ENCODE measurements at regions not wholly inside any gene's neighbourhood (a gene's known extent, or its start where the extent isn't known, plus 50 kb on each side); places are given as distances from the start of the nearest gene placed in this dataset.

GRCh38 chr2:12284037-12284436 is 432.7 kb upstream of the TRIB2 start:
- no peaks in the 10 kb centered on the region for H3K27me3 ChIP-seq (ENCODE audit: control insufficient read depth, insufficient read depth, low read length)
- no peaks in the 10 kb centered on the region for H3K27me3 Mint-ChIP-seq
- H3K36me3 ChIP-seq (ENCODE audit: control insufficient read depth, insufficient read depth, low read length): no peaks in the 10 kb centered on the region
- peaks cover 2 to 16% (median 12%) of the 10 kb centered on the region in 4 donors for H3K4me1 Mint-ChIP-seq
- DNase-seq (no peak), ATAC-seq (ENCODE audit: low read depth in 2 of 2) (no peak)
- H3K4me3 ChIP-seq (ENCODE audit: low read depth, low read length): no peak overlapping the region
- H3K9me3 Mint-ChIP-seq: no peaks in the 10 kb centered on the region
- no peak overlapping the region for H3K27ac ChIP-seq (ENCODE audit: insufficient read depth, low read length, poor library complexity, severe bottlenecking)
- no peaks in the 10 kb centered on the region for H3K9me3 ChIP-seq (ENCODE audit: control insufficient read depth in 2 of 2, low read length in 2 of 2)
- H3K4me1 ChIP-seq (ENCODE audit: control insufficient read depth, insufficient read depth, low read length, poor library complexity, severe bottlenecking): no peaks in the 10 kb centered on the region
- no peaks in the 10 kb centered on the region for H3K36me3 Mint-ChIP-seq
- no peak overlapping the region for H3K27ac Mint-ChIP-seq
- H3K4me3 Mint-ChIP-seq: no peak overlapping the region

GRCh38 chr2:12284487-12284886 is 432.2 kb upstream of the TRIB2 start:
- no peaks in the 10 kb centered on the region for H3K4me1 ChIP-seq (ENCODE audit: control insufficient read depth, insufficient read depth, low read length, poor library complexity, severe bottlenecking)
- H3K36me3 Mint-ChIP-seq: no peaks in the 10 kb centered on the region
- no peak overlapping the region for H3K27ac ChIP-seq (ENCODE audit: insufficient read depth, low read length, poor library complexity, severe bottlenecking)
- H3K36me3 ChIP-seq (ENCODE audit: control insufficient read depth, insufficient read depth, low read length): no peaks in the 10 kb centered on the region
- DNase-seq (no peak), ATAC-seq (ENCODE audit: low read depth in 2 of 2) (no peak)
- H3K27me3 ChIP-seq (ENCODE audit: control insufficient read depth, insufficient read depth, low read length): no peaks in the 10 kb centered on the region
- no peak overlapping the region for H3K27ac Mint-ChIP-seq
- peaks cover 2 to 16% (median 12%) of the 10 kb centered on the region in 4 donors for H3K4me1 Mint-ChIP-seq
- no peaks in the 10 kb centered on the region for H3K9me3 ChIP-seq (ENCODE audit: control insufficient read depth in 2 of 2, low read length in 2 of 2)
- H3K9me3 Mint-ChIP-seq: no peaks in the 10 kb centered on the region
- H3K4me3 ChIP-seq (ENCODE audit: low read depth, low read length): no peak overlapping the region
- H3K27me3 Mint-ChIP-seq: no peaks in the 10 kb centered on the region
- no peak overlapping the region for H3K4me3 Mint-ChIP-seq

GRCh38 chr2:12286347-12286746 is 430.4 kb upstream of the TRIB2 start:
- H3K9me3 Mint-ChIP-seq: no peaks in the 10 kb centered on the region
- no peak overlapping the region for H3K4me3 Mint-ChIP-seq
- ATAC-seq (ENCODE audit: low read depth in 2 of 2) (no peak), DNase-seq (no peak)
- H3K27ac Mint-ChIP-seq: no peak overlapping the region
- Histone ChIP-seq H3K9me3 (ENCODE audit: control insufficient read depth in 2 of 2, low read length in 2 of 2) (no peaks in the 10 kb centered on the region), H3K4me1 (ENCODE audit: control insufficient read depth, insufficient read depth, low read length, poor library complexity, severe bottlenecking) (no peaks in the 10 kb centered on the region), H3K36me3 (ENCODE audit: control insufficient read depth, insufficient read depth, low read length) (no peaks in the 10 kb centered on the region), H3K27ac (ENCODE audit: insufficient read depth, low read length, poor library complexity, severe bottlenecking) (no peak overlapping the region), H3K4me3 (ENCODE audit: low read depth, low read length) (no peak overlapping the region), H3K27me3 (ENCODE audit: control insufficient read depth, insufficient read depth, low read length) (no peaks in the 10 kb centered on the region)
- no peaks in the 10 kb centered on the region for H3K36me3 Mint-ChIP-seq
- H3K4me1 Mint-ChIP-seq: peaks cover 2 to 14% (median 11%) of the 10 kb centered on the region in 4 donors
- no peaks in the 10 kb centered on the region for H3K27me3 Mint-ChIP-seq

- no peak overlapping the region for H3K4me3 ChIP-seq (ENCODE audit: low read depth, low read length)
- no peak for ATAC-seq (ENCODE audit: low read depth in 2 of 2)
- DNase-seq: no peak
These were observed 429.4 kb upstream of the TRIB2 start for GRCh38 chr2:12287220-12287751.

GRCh38 chr2:12288048-12288447 is 428.7 kb upstream of the TRIB2 start:
- DNase-seq (no peak), ATAC-seq (ENCODE audit: low read depth in 2 of 2) (no peak)
- Mint-ChIP-seq H3K4me1 (peaks cover 2 to 15% (median 12%) of the 10 kb centered on the region in 4 donors), H3K36me3 (no peaks in the 10 kb centered on the region), H3K27ac (no peak overlapping the region), H3K27me3 (no peaks in the 10 kb centered on the region), H3K4me3 (no peak overlapping the region), H3K9me3 (peaks cover 0 to 1% (median 0%) of the 10 kb centered on the region in 7 donors)
- Histone ChIP-seq H3K4me3 (ENCODE audit: low read depth, low read length) (no peak overlapping the region), H3K9me3 (ENCODE audit: control insufficient read depth in 2 of 2, low read length in 2 of 2) (no peaks in the 10 kb centered on the region), H3K27me3 (ENCODE audit: control insufficient read depth, insufficient read depth, low read length) (no peaks in the 10 kb centered on the region), H3K4me1 (ENCODE audit: control insufficient read depth, insufficient read depth, low read length, poor library complexity, severe bottlenecking) (no peaks in the 10 kb centered on the region), H3K27ac (ENCODE audit: insufficient read depth, low read length, poor library complexity, severe bottlenecking) (no peak overlapping the region), H3K36me3 (ENCODE audit: control insufficient read depth, insufficient read depth, low read length) (no peaks in the 10 kb centered on the region)

More at GRCh38 chr2:12287220-12287751, 429.4 kb upstream of the TRIB2 start:
- Mint-ChIP-seq H3K36me3 (no peaks in the 10 kb centered on the region), H3K27me3 (no peaks in the 10 kb centered on the region), H3K27ac (no peak overlapping the region), H3K4me3 (no peak overlapping the region), H3K9me3 (peaks cover 0 to 1% (median 0%) of the 10 kb centered on the region in 7 donors), H3K4me1 (peaks cover 2 to 14% (median 11%) of the 10 kb centered on the region in 4 donors)
- no peaks in the 10 kb centered on the region for H3K4me1 ChIP-seq (ENCODE audit: control insufficient read depth, insufficient read depth, low read length, poor library complexity, severe bottlenecking)
- no peaks in the 10 kb centered on the region for H3K27me3 ChIP-seq (ENCODE audit: control insufficient read depth, insufficient read depth, low read length)
- H3K27ac ChIP-seq (ENCODE audit: insufficient read depth, low read length, poor library complexity, severe bottlenecking): no peak overlapping the region
- H3K9me3 ChIP-seq (ENCODE audit: control insufficient read depth in 2 of 2, low read length in 2 of 2): no peaks in the 10 kb centered on the region
- no peaks in the 10 kb centered on the region for H3K36me3 ChIP-seq (ENCODE audit: control insufficient read depth, insufficient read depth, low read length)

GRCh38 chr2:12289120-12289802 is 427.5 kb upstream of the TRIB2 start:
- no peak for DNase-seq
- Mint-ChIP-seq H3K36me3 (no peaks in the 10 kb centered on the region), H3K4me3 (no peak overlapping the region), H3K4me1 (peaks cover 12 to 27% (median 21%) of the 10 kb centered on the region in 4 donors), H3K27ac (no peak overlapping the region), H3K9me3 (peaks cover 0 to 1% (median 0%) of the 10 kb centered on the region in 7 donors), H3K27me3 (no peaks in the 10 kb centered on the region)
- no peak overlapping the region for H3K27ac ChIP-seq (ENCODE audit: insufficient read depth, low read length, poor library complexity, severe bottlenecking)
- no peaks in the 10 kb centered on the region for H3K27me3 ChIP-seq (ENCODE audit: control insufficient read depth, insufficient read depth, low read length)
- no peaks in the 10 kb centered on the region for H3K9me3 ChIP-seq (ENCODE audit: control insufficient read depth in 2 of 2, low read length in 2 of 2)
- H3K4me1 ChIP-seq (ENCODE audit: control insufficient read depth, insufficient read depth, low read length, poor library complexity, severe bottlenecking): peaks cover 10% of the 10 kb centered on the region
- no peak for ATAC-seq (ENCODE audit: low read depth in 2 of 2)
- no peaks in the 10 kb centered on the region for H3K36me3 ChIP-seq (ENCODE audit: control insufficient read depth, insufficient read depth, low read length)
- no peak overlapping the region for H3K4me3 ChIP-seq (ENCODE audit: low read depth, low read length)

GRCh38 chr2:12291303-12291702 is 425.4 kb upstream of the TRIB2 start:
- Histone ChIP-seq H3K27ac (ENCODE audit: insufficient read depth, low read length, poor library complexity, severe bottlenecking) (no peak overlapping the region), H3K9me3 (ENCODE audit: control insufficient read depth in 2 of 2, low read length in 2 of 2) (no peaks in the 10 kb centered on the region), H3K36me3 (ENCODE audit: control insufficient read depth, insufficient read depth, low read length) (no peaks in the 10 kb centered on the region), H3K4me1 (ENCODE audit: control insufficient read depth, insufficient read depth, low read length, poor library complexity, severe bottlenecking) (peaks cover 31% of the 10 kb centered on the region), H3K27me3 (ENCODE audit: control insufficient read depth, insufficient read depth, low read length) (no peaks in the 10 kb centered on the region), H3K4me3 (ENCODE audit: low read depth, low read length) (no peak overlapping the region)
- DNase-seq (no peak), ATAC-seq (ENCODE audit: low read depth in 2 of 2) (no peak)
- peaks cover 26 to 47% (median 30%) of the 10 kb centered on the region in 4 donors for H3K4me1 Mint-ChIP-seq
- H3K9me3 Mint-ChIP-seq: peaks cover 0 to 1% (median 0%) of the 10 kb centered on the region in 7 donors
- no peaks in the 10 kb centered on the region for H3K27me3 Mint-ChIP-seq
- no peak overlapping the region for H3K27ac Mint-ChIP-seq
- no peak overlapping the region for H3K4me3 Mint-ChIP-seq
- no peaks in the 10 kb centered on the region for H3K36me3 Mint-ChIP-seq

- Mint-ChIP-seq H3K4me1 (peaks cover 30 to 45% (median 31%) of the 10 kb centered on the region in 4 donors), H3K36me3 (no peaks in the 10 kb centered on the region), H3K9me3 (peaks cover 0 to 6% (median 0%) of the 10 kb centered on the region in 7 donors), H3K27ac (peak overlapping the region; percentile 17 to 91 (median 78)), H3K27me3 (no peaks in the 10 kb centered on the region), H3K4me3 (peak overlapping the region in 2 of 4 donors; percentile 9 to 13)
- H3K36me3 ChIP-seq (ENCODE audit: control insufficient read depth, insufficient read depth, low read length): no peaks in the 10 kb centered on the region
- peaks cover 32% of the 10 kb centered on the region for H3K4me1 ChIP-seq (ENCODE audit: control insufficient read depth, insufficient read depth, low read length, poor library complexity, severe bottlenecking)
- peaks cover 0 to 2% of the 10 kb centered on the region in 2 experiments for H3K9me3 ChIP-seq (ENCODE audit: control insufficient read depth in 2 of 2, low read length in 2 of 2)
- peak; percentile 67 to 75 for ATAC-seq (ENCODE audit: low read depth in 2 of 2)
- H3K27ac ChIP-seq (ENCODE audit: insufficient read depth, low read length, poor library complexity, severe bottlenecking): no peak overlapping the region
- H3K4me3 ChIP-seq (ENCODE audit: low read depth, low read length): peak overlapping the region; percentile 45
- peak in 1 of 3 donors; percentile 78 for DNase-seq
- no peaks in the 10 kb centered on the region for H3K27me3 ChIP-seq (ENCODE audit: control insufficient read depth, insufficient read depth, low read length)
These were observed 422.9 kb upstream of the TRIB2 start for GRCh38 chr2:12293874-12294273.

Measured in CD4-positive, CD25-positive, alpha-beta regulatory T cell (primary cell).